ENCODE measurements at regions not wholly inside any gene's neighbourhood (a gene's known extent, or its start where the extent isn't known, plus 50 kb on each side); places are given as distances from the start of the nearest gene placed in this dataset.
A peak's percentile ranks its signal among the peaks of the same experiment; 100 is the strongest.

DNA sequence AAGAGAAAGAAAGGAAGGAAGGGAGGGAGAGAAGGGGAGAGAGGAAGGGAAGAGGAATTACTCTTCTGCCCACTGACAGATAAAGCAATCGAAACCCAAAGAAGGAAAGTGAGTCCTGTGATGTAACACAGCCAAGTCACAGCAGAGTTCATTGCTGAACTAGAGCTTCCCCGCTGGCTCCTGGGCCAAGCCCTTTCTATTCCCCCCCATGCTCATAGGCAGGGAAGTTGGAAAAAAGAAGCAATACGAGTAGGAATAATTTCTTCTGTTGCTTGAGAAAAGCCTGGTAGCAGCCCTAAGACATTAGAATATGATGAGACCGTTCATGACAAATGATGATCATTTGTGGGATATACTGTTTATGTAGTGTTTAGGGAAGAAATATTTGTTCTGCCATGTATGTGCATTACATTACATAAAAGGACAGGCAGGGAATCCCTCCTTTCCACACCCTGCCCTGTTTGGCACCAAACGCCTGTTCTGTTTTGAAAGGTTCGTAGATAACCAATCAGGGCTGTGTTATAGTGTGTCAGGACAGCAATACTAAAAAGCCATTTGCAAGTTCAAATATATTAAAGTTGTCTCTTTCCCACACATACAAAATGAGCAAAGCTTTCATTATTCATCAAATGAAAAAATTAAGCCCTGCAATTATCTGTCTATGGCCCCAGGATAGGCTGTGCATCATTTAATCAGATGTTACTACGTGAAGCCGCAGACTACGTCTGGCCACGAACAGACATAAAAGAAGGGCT lies 111.0 kb upstream of the TRPM1 start (continued):
- TF ChIP-seq CTCF (IDR thresholded peaks at IDR 0.05), result no peak

GRCh38 chr15:31214158-31214863 lies 112.3 kb upstream of the KLF13 start:
- Mint-ChIP-seq H3K27me3 (ENCODE audit: low read depth) (peaks cover 6% of the 10 kb centered on the region), H3K36me3 (peaks cover 8% of the 10 kb centered on the region; the same call in 1 of the 2 replicates), H3K4me1 (peaks cover 12% of the 10 kb centered on the region), H3K27ac (no peak overlapping the region), H3K4me3 (peak overlapping the region; percentile 58), H3K9me3 (peaks cover 19% of the 10 kb centered on the region)
- ChIA-PET POLR2A (interaction anchor here (1.1 kb wide), 1 partner anchor 223 kb away, joined by 3 read pairs; the partner anchor contains the start of gene MTMR10), CTCF (interaction anchor here (0.8 to 3.8 kb wide), 15 partner anchors 11 to 273 kb away, joined by 3 to 32 read pairs (median 6); partner anchors contain the start of gene KLF13)
- ATAC-seq (no peak), DNase-seq (ENCODE audit: low spot score) (no peak)
- TF ChIP-seq USF1 (CRISPR knock-in tag; IDR thresholded peaks at IDR 0.05) (no peak), CBFB (CRISPR knock-in tag; IDR thresholded peaks at IDR 0.05; ENCODE audit: low read depth) (no peak), NR2C2 (CRISPR knock-in tag; IDR thresholded peaks at IDR 0.05) (no peak), SMAD3 (CRISPR knock-in tag; IDR thresholded peaks at IDR 0.05; ENCODE audit: borderline replicate concordance) (no peak)
- TF ChIP-seq, protein P1, sequence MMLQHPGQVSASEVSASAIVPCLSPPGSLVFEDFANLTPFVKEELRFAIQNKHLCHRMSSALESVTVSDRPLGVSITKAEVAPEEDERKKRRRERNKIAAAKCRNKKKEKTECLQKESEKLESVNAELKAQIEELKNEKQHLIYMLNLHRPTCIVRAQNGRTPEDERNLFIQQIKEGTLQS (CRISPR knock-in tag; conservative IDR thresholded peaks at IDR 0.05), result no peak

DNA sequence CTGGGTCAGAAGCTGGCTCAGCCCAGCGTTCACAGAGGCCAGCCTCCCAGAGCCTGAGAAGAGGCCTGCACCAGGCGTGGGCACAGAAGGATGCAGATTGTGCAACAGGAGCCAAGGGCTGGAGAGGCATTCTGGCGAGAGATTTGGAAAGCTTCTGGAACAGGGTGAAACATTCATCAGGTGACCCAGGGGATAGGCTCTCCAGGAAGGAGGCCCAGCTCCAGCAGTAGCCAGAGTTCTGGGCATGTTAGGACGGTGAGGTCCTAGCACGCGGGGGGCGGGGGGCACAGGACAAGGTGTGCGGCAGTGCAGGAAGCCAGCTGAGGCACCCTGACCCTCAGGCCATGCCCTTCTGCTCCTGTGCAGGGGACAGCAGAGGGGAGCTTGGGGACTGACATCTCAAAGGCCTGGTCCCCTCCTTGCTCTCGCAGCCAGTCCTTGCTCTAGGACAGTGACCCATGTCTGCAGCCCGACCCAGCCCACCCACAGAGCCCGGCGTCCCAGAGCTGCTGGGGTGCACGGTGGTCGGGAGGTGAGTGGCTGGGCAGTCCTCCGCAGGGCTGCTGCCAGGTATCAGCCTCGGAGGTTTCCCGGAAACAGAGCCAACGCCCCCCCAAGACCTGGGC lies 111.7 kb upstream of the KLF13 start:
- peaks cover 6% of the 10 kb centered on the region for H3K27me3 Mint-ChIP-seq (ENCODE audit: low read depth)
- TF ChIP-seq FOXK1 (CRISPR knock-in tag; IDR thresholded peaks at IDR 0.05) (no peak), ZNF263 (CRISPR knock-in tag; IDR thresholded peaks at IDR 0.05; ENCODE audit: low read depth) (no peak), SMAD3 (CRISPR knock-in tag; IDR thresholded peaks at IDR 0.05; ENCODE audit: borderline replicate concordance) (0 out of 2 replicates have a peak, but pooled peaks have one; percentile 48), ZNF232 (CRISPR knock-in tag; IDR thresholded peaks at IDR 0.05) (0 out of 2 replicates have a peak, but pooled peaks have one; percentile 16), FOXP1 (CRISPR knock-in tag; IDR thresholded peaks at IDR 0.05; ENCODE audit: borderline replicate concordance) (no peak)
- TF ChIP-seq, protein P2, sequence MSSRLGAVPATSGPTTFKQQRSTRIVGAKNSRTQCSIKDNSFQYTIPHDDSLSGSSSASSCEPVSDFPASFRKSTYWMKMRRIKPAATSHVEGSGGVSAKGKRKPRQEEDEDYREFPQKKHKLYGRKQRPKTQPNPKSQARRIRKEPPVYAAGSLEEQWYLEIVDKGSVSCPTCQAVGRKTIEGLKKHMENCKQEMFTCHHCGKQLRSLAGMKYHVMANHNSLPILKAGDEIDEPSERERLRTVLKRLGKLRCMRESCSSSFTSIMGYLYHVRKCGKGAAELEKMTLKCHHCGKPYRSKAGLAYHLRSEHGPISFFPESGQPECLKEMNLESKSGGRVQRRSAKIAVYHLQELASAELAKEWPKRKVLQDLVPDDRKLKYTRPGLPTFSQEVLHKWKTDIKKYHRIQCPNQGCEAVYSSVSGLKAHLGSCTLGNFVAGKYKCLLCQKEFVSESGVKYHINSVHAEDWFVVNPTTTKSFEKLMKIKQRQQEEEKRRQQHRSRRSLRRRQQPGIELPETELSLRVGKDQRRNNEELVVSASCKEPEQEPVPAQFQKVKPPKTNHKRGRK (CRISPR knock-in tag; IDR thresholded peaks at IDR 0.05; ENCODE audit: borderline replicate concordance), result no peak
- peaks cover 16% of the 10 kb centered on the region for H3K9me3 Mint-ChIP-seq
- H3K4me1 Mint-ChIP-seq, result peaks cover 12% of the 10 kb centered on the region
- peak; percentile 3; the same call in 1 of the 2 replicates for ATAC-seq
- peaks cover 8% of the 10 kb centered on the region; the same call in 1 of the 2 replicates for H3K36me3 Mint-ChIP-seq
- DNase-seq (ENCODE audit: low spot score), result no peak
- ChIA-PET CTCF (interaction anchor here (0.6 to 3.8 kb wide), 19 partner anchors 11 to 356 kb away, joined by 3 to 32 read pairs (median 6); partner anchors contain the start of gene KLF13), POLR2A (interaction anchor here (0.5 to 1.1 kb wide), 2 partner anchors 223 to 226 kb away, joined by 3 read pairs; partner anchors contain the start of gene MTMR10)
- H3K4me3 Mint-ChIP-seq, result peak overlapping the region; percentile 58
- H3K27ac Mint-ChIP-seq, result no peak overlapping the region

Measured in WTC11 (cell line).